Keratinocyte (primary cell): ENCODE measurements at regions not wholly inside any gene's neighbourhood (a gene's known extent, or its start where the extent isn't known, plus 50 kb on each side); places are given as distances from the start of the nearest gene placed in this dataset.

ENCODE experiments used
- DNase-seq: peaks from one replicate; pipeline ENCODE4 v3.0.0-alpha.2; 2011; ENCODE audit warnings: low read depth, missing footprints, low spot score
- FAIRE-seq: peaks from 2 replicates; lab custom pipeline; 2011; peaks lifted over from hg19 to GRCh38; lab: Jason Lieb, UNC
- H2AFZ ChIP-seq: 2 replicates; pipeline ENCODE4 v1.6.0; 2012; ENCODE audit warnings: low read length, control low read depth, inconsistent platforms; ENCODE audit not compliant: control insufficient read depth
- H3K27ac ChIP-seq: 2 replicates; pipeline ENCODE4 v1.5.1; 2011; ENCODE audit warnings: low read length; ENCODE audit not compliant: control insufficient read depth, insufficient read depth
- H3K27me3 ChIP-seq: 3 replicates; pipeline ENCODE4 v1.6.0; 2011; ENCODE audit warnings: low read length; ENCODE audit not compliant: control insufficient read depth, insufficient read depth; ENCODE audit errors: extremely low read depth
- H3K36me3 ChIP-seq, 2 experiments: 2 replicates in 1 of 2; 3 replicates in 1 of 2; pipeline ENCODE4 v1.5.1; 2011; ENCODE audit warnings: low read length in 2 of 2, mild to moderate bottlenecking in 1 of 2; ENCODE audit not compliant: control insufficient read depth in 2 of 2, insufficient read depth in 2 of 2; ENCODE audit errors: extremely low read depth in 1 of 2
- H3K4me1 ChIP-seq: 3 replicates; pipeline ENCODE4 v1.5.1; 2011; ENCODE audit warnings: low read length; ENCODE audit not compliant: control insufficient read depth, insufficient read depth; ENCODE audit errors: extremely low read depth
- H3K4me2 ChIP-seq: 3 replicates; pipeline ENCODE4 v1.6.0; 2011; ENCODE audit warnings: low read depth, low read length; ENCODE audit not compliant: control insufficient read depth, insufficient read depth; ENCODE audit errors: extremely low read depth
- H3K4me3 ChIP-seq, 3 experiments: fragments of 200-600 bp in 1 of 3; sonication (generic) in 1 of 3; 2 replicates in 2 of 3; 3 replicates in 1 of 3; pipeline ENCODE4 v1.5.1; 2011 to 2016; ENCODE audit warnings: low read length in 3 of 3, mild to moderate bottlenecking in 3 of 3, control low read depth in 2 of 3, inconsistent platforms in 1 of 3, low read depth in 1 of 3, mixed read lengths in 1 of 3, mixed run types in 1 of 3, moderate library complexity in 1 of 3; ENCODE audit not compliant: control insufficient read depth in 2 of 3, insufficient read depth in 2 of 3; ENCODE audit errors: extremely low read depth in 1 of 3
- H3K79me2 ChIP-seq: 2 replicates; pipeline ENCODE4 v1.6.0; 2012; ENCODE audit warnings: low read length; ENCODE audit not compliant: control insufficient read depth, insufficient read depth
- H3K9ac ChIP-seq: 3 replicates; pipeline ENCODE4 v1.6.0; 2011; ENCODE audit warnings: low read length; ENCODE audit not compliant: control insufficient read depth, insufficient read depth; ENCODE audit errors: extremely low read depth
- H3K9me1 ChIP-seq: 3 replicates; pipeline ENCODE4 v1.6.0; 2011; ENCODE audit warnings: low read length; ENCODE audit not compliant: control insufficient read depth, insufficient read depth; ENCODE audit errors: extremely low read depth
- H3K9me3 ChIP-seq: 2 replicates; pipeline ENCODE4 v1.5.1; 2012; ENCODE audit warnings: low read depth, low read length; ENCODE audit not compliant: control insufficient read depth
- H4K20me1 ChIP-seq: 3 replicates; pipeline ENCODE4 v1.6.0; 2011; ENCODE audit warnings: low read length; ENCODE audit not compliant: control insufficient read depth, insufficient read depth; ENCODE audit errors: extremely low read depth
- CTCF ChIP-seq, 3 experiments: IDR thresholded peaks in 1 of 3; conservative IDR thresholded peaks in 1 of 3; optimal IDR thresholded peaks in 1 of 3; 2 replicates in 2 of 3; 3 replicates in 1 of 3; pipeline versions ENCODE3 to v1.5.1; 2011; ENCODE audit warnings: low read length in 3 of 3, mild to moderate bottlenecking in 3 of 3, moderate library complexity in 2 of 3, control low read depth in 1 of 3, inconsistent platforms in 1 of 3; ENCODE audit not compliant: insufficient read depth in 2 of 3; ENCODE audit errors: extremely low read depth in 1 of 3
- EZH2 ChIP-seq: IDR thresholded peaks from one replicate; pipeline ENCODE4 v1.6.1; 2012; ENCODE audit warnings: inconsistent platforms, mild to moderate bottlenecking, low read length, moderate library complexity
- dilution Hi-C: fragments of 300-500 bp; cut with MboI; formaldehyde crosslinking; loops from one replicate; pipeline ENCODE4 v1.7.0; 2020; ENCODE audit warnings: low sequenced_read_pairs; ENCODE audit not compliant: extremely low pct_ligation_motif_present

GRCh38 chr15:94028121-94028520, 203.2 kb upstream of the MCTP2 start:
- dilution Hi-C loops: no loop called here
- H3K9ac ChIP-seq: no peak overlapping the region
- DNase-seq (no peak), FAIRE-seq (no peak)
- H3K79me2 ChIP-seq: no peaks in the 10 kb centered on the region
- no peak for TF ChIP-seq CTCF (optimal IDR thresholded peaks at IDR 0.05 in 1 of 3, IDR thresholded peaks at IDR 0.05 in 1 of 3, conservative IDR thresholded peaks at IDR 0.05 in 1 of 3; ENCODE audit: extremely low read depth in 1 of 3, insufficient read depth in 2 of 3, low read length in 3 of 3)
- TF ChIP-seq EZH2: no peak
- peaks cover 6% of the 10 kb centered on the region for H3K4me1 ChIP-seq
- no peak overlapping the region for H3K4me3 ChIP-seq
- H3K36me3 ChIP-seq: no peaks in the 10 kb centered on the region
- H2AFZ ChIP-seq: no peak overlapping the region
- H3K27ac ChIP-seq: no peak overlapping the region
- no peaks in the 10 kb centered on the region for H4K20me1 ChIP-seq
- no peaks in the 10 kb centered on the region for H3K9me3 ChIP-seq
- no peaks in the 10 kb centered on the region for H3K27me3 ChIP-seq
- H3K9me1 ChIP-seq: no peaks in the 10 kb centered on the region
- H3K4me2 ChIP-seq: no peak overlapping the region

GRCh38 chr15:94027581-94027980, 203.8 kb upstream of the MCTP2 start:
- DNase-seq: no peak
- TF ChIP-seq EZH2 (no peak), CTCF (optimal IDR thresholded peaks at IDR 0.05 in 1 of 3, IDR thresholded peaks at IDR 0.05 in 1 of 3, conservative IDR thresholded peaks at IDR 0.05 in 1 of 3; ENCODE audit: extremely low read depth in 1 of 3, insufficient read depth in 2 of 3, low read length in 3 of 3) (no peak)
- no peak overlapping the region for H3K9ac ChIP-seq

More at GRCh38 chr15:94027581-94027980, 203.8 kb upstream of the MCTP2 start:
- no peaks in the 10 kb centered on the region for H4K20me1 ChIP-seq
- H3K27ac ChIP-seq: no peak overlapping the region
- H3K4me1 ChIP-seq: peaks cover 6% of the 10 kb centered on the region
- H3K27me3 ChIP-seq: no peaks in the 10 kb centered on the region
- H2AFZ ChIP-seq: no peak overlapping the region
- dilution Hi-C loops: no loop called here
- H3K79me2 ChIP-seq: no peaks in the 10 kb centered on the region
- no peak overlapping the region for H3K4me3 ChIP-seq
- FAIRE-seq: no peak
- H3K9me1 ChIP-seq: no peaks in the 10 kb centered on the region
- H3K36me3 ChIP-seq: no peaks in the 10 kb centered on the region
- no peak overlapping the region for H3K4me2 ChIP-seq
- H3K9me3 ChIP-seq: no peaks in the 10 kb centered on the region
